ENCODE measurements at regions not wholly inside any gene's neighbourhood (a gene's known extent, or its start where the extent isn't known, plus 50 kb on each side); places are given as distances from the start of the nearest gene placed in this dataset.

GRCh38 chr7:115354925-115355324 lies 433.0 kb downstream of the MDFIC start:
- Histone ChIP-seq H3K27me3 (ENCODE audit: insufficient read depth, poor library complexity, severe bottlenecking) (no peaks in the 10 kb centered on the region), H3K4me3 (replicated peaks; ENCODE audit: insufficient read depth, low read length) (no peak overlapping the region), H3K27ac (replicated peaks) (no peak overlapping the region)
- TF ChIP-seq SPI1 (IDR thresholded peaks at IDR 0.05; ENCODE audit: borderline replicate concordance, low read depth) (no peak), POLR2AphosphoS5 (IDR thresholded peaks at IDR 0.05; ENCODE audit: low read depth) (no peak), GABPA (IDR thresholded peaks at IDR 0.05; ENCODE audit: low read depth) (no peak)
- TF ChIP-seq, protein P1, sequence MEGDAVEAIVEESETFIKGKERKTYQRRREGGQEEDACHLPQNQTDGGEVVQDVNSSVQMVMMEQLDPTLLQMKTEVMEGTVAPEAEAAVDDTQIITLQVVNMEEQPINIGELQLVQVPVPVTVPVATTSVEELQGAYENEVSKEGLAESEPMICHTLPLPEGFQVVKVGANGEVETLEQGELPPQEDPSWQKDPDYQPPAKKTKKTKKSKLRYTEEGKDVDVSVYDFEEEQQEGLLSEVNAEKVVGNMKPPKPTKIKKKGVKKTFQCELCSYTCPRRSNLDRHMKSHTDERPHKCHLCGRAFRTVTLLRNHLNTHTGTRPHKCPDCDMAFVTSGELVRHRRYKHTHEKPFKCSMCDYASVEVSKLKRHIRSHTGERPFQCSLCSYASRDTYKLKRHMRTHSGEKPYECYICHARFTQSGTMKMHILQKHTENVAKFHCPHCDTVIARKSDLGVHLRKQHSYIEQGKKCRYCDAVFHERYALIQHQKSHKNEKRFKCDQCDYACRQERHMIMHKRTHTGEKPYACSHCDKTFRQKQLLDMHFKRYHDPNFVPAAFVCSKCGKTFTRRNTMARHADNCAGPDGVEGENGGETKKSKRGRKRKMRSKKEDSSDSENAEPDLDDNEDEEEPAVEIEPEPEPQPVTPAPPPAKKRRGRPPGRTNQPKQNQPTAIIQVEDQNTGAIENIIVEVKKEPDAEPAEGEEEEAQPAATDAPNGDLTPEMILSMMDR (IDR thresholded peaks at IDR 0.05; ENCODE audit: insufficient read depth, low read length): no peak
- TF ChIP-seq, protein P2, sequence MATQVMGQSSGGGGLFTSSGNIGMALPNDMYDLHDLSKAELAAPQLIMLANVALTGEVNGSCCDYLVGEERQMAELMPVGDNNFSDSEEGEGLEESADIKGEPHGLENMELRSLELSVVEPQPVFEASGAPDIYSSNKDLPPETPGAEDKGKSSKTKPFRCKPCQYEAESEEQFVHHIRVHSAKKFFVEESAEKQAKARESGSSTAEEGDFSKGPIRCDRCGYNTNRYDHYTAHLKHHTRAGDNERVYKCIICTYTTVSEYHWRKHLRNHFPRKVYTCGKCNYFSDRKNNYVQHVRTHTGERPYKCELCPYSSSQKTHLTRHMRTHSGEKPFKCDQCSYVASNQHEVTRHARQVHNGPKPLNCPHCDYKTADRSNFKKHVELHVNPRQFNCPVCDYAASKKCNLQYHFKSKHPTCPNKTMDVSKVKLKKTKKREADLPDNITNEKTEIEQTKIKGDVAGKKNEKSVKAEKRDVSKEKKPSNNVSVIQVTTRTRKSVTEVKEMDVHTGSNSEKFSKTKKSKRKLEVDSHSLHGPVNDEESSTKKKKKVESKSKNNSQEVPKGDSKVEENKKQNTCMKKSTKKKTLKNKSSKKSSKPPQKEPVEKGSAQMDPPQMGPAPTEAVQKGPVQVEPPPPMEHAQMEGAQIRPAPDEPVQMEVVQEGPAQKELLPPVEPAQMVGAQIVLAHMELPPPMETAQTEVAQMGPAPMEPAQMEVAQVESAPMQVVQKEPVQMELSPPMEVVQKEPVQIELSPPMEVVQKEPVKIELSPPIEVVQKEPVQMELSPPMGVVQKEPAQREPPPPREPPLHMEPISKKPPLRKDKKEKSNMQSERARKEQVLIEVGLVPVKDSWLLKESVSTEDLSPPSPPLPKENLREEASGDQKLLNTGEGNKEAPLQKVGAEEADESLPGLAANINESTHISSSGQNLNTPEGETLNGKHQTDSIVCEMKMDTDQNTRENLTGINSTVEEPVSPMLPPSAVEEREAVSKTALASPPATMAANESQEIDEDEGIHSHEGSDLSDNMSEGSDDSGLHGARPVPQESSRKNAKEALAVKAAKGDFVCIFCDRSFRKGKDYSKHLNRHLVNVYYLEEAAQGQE (IDR thresholded peaks at IDR 0.05; ENCODE audit: insufficient replicate concordance, low read depth): no peak
- DNase-seq (ENCODE audit: low read depth in 1 of 2, low spot score in 1 of 2): no peak

DNA sequence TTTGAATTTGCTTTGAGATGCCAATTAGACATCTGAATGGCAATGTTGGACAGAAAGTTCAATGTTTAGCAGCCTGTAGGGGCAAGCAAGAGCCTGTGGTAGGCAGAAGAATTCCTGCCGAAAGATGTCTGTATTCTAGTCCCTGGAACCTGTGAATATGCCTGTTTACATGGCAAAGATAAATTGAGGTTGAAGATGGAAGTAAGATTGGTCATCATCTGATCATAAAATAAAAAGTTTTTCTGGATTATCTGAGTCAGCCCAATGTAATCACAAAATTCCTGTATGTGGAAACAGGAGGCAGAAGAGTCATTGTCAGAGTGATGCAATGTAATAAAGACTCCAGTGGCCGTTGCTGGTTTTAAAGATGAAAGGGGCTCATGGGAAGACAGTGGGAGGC lies 430.5 kb downstream of the MDFIC start:
- H3K27me3 ChIP-seq (ENCODE audit: insufficient read depth, poor library complexity, severe bottlenecking): no peaks in the 10 kb centered on the region
- no peak overlapping the region for H3K4me3 ChIP-seq (replicated peaks; ENCODE audit: insufficient read depth, low read length)
- DNase-seq (ENCODE audit: low read depth in 1 of 2, low spot score in 1 of 2): no peak
- no peak overlapping the region for H3K27ac ChIP-seq (replicated peaks)
- TF ChIP-seq SPI1 (IDR thresholded peaks at IDR 0.05; ENCODE audit: borderline replicate concordance, low read depth): no peak
- TF ChIP-seq, protein P1 (IDR thresholded peaks at IDR 0.05; ENCODE audit: insufficient read depth, low read length): no peak
- TF ChIP-seq, protein P2 (IDR thresholded peaks at IDR 0.05; ENCODE audit: insufficient replicate concordance, low read depth): no peak
- TF ChIP-seq POLR2AphosphoS5 (IDR thresholded peaks at IDR 0.05; ENCODE audit: low read depth): no peak
- TF ChIP-seq GABPA (IDR thresholded peaks at IDR 0.05; ENCODE audit: low read depth): no peak

GRCh38 chr7:115350764-115351163 lies 428.9 kb downstream of the MDFIC start:
- Histone ChIP-seq H3K27ac (replicated peaks) (no peak overlapping the region), H3K4me3 (replicated peaks; ENCODE audit: insufficient read depth, low read length) (no peak overlapping the region), H3K27me3 (ENCODE audit: insufficient read depth, poor library complexity, severe bottlenecking) (no peaks in the 10 kb centered on the region)
- no peak for DNase-seq (ENCODE audit: low read depth in 1 of 2, low spot score in 1 of 2)
- TF ChIP-seq POLR2AphosphoS5 (IDR thresholded peaks at IDR 0.05; ENCODE audit: low read depth) (no peak), GABPA (IDR thresholded peaks at IDR 0.05; ENCODE audit: low read depth) (no peak), SPI1 (IDR thresholded peaks at IDR 0.05; ENCODE audit: borderline replicate concordance, low read depth) (no peak)
- TF ChIP-seq, protein P1 (IDR thresholded peaks at IDR 0.05; ENCODE audit: insufficient read depth, low read length): no peak
- TF ChIP-seq, protein P2 (IDR thresholded peaks at IDR 0.05; ENCODE audit: insufficient replicate concordance, low read depth): no peak

Data from HL-60 (cell line).